K562 (cell line): ENCODE measurements at regions not wholly inside any gene's neighbourhood (a gene's known extent, or its start where the extent isn't known, plus 50 kb on each side); places are given as distances from the start of the nearest gene placed in this dataset.

Source experiments
- ATF6 ChIP-seq: sonication (generic); formaldehyde crosslinking; IDR thresholded peaks from 2 replicates; pipeline ENCODE4 v1.4.0; 2020; ENCODE audit warnings: mild to moderate bottlenecking, missing genetic modification reagents
- CTCF ChIP-seq, 3 experiments: IDR thresholded peaks in 2 of 3; conservative IDR thresholded peaks in 1 of 3; 2 replicates each; pipeline ENCODE4 v1.5.1; 2011 to 2012; ENCODE audit warnings: low read length in 3 of 3, mild to moderate bottlenecking in 3 of 3, control low read depth in 2 of 3, improper control_type of control experiment in 1 of 3, inconsistent platforms in 1 of 3, low read depth in 1 of 3, mixed read lengths in 1 of 3, moderate library complexity in 1 of 3; ENCODE audit not compliant: insufficient read depth in 2 of 3
- FOXJ2 ChIP-seq: fragments of 200-800 bp; sonication (Bioruptor generic); IDR thresholded peaks from 2 replicates; pipeline ENCODE4 v1.6.1; 2016; ENCODE audit warnings: missing genetic modification characterization, missing compliant biosample characterization
- GATAD2A ChIP-seq: fragments of 450-650 bp; IDR thresholded peaks from 2 replicates; pipeline ENCODE4 v1.6.1; 2017
- HDAC3 ChIP-seq: fragments of 450-650 bp; IDR thresholded peaks from 2 replicates; pipeline ENCODE4 v1.6.1; 2018; ENCODE audit warnings: borderline replicate concordance, mild to moderate bottlenecking, moderate library complexity; ENCODE audit not compliant: partially characterized antibody
- NCOA1 ChIP-seq: fragments of 450-650 bp; IDR thresholded peaks from 2 replicates; pipeline ENCODE4 v1.6.1; 2016; ENCODE audit warnings: low read depth
- NFYB ChIP-seq: IDR thresholded peaks from 2 replicates; pipeline ENCODE4 v1.6.1; 2011; ENCODE audit warnings: mild to moderate bottlenecking, moderate library complexity; ENCODE audit not compliant: insufficient read length; ENCODE audit errors: extremely low read depth
- POLR2A ChIP-seq: fragments of 450-650 bp; conservative IDR thresholded peaks from 2 replicates; pipeline ENCODE4 v1.6.1; 2016
- TBP ChIP-seq: optimal IDR thresholded peaks from 2 replicates; pipeline ENCODE3; 2011; ENCODE audit warnings: low read depth, low read length, improper control_type of control experiment

GRCh38 chr1:22261580-22261979 is 118.7 kb upstream of the WNT4 start:
- TF ChIP-seq FOXJ2 (tag) (no peak), POLR2A (no peak), ATF6 (no peak), NFYB (no peak), GATAD2A (no peak), NCOA1 (no peak), TBP (no peak), CTCF (IDR thresholded peaks at IDR 0.05 in 2 of 3, conservative IDR thresholded peaks at IDR 0.05 in 1 of 3; ENCODE audit: insufficient read depth in 2 of 3, low read depth in 1 of 3, low read length in 3 of 3) (no peak), HDAC3 (no peak)
